ENCODE measurements at regions not wholly inside any gene's neighbourhood (a gene's known extent, or its start where the extent isn't known, plus 50 kb on each side); places are given as distances from the start of the nearest gene placed in this dataset.

DNA sequence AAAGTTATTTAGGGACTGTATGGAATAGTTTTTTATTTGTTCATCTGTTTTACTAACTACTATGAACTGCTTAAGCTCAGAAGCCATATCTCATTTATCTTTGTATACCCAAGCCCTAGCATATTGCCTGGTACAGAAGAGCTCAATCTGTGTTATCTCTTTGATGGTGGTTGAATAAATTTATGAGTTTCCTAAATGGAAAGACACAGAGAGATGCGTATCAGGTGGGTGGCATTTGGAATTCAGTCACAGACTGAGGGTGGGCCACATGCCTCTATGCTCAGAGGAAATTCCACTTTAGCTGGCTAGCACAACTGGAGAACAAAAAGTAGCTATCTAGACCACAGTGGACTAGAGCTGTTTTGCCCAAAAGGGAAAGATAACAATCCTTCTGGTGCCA lies 145.5 kb downstream of the SLC6A15 start:
- 54% methylated on average over 1 of the region's 1 CpG for WGBS
- DNase-seq (ENCODE audit: extremely low spot score), result no peak
- Histone ChIP-seq H3K36me3 (ENCODE audit: insufficient read depth) (no peaks in the 10 kb centered on the region), H3K27ac (ENCODE audit: low read depth) (no peak overlapping the region), H3K4me1 (ENCODE audit: insufficient read depth) (no peaks in the 10 kb centered on the region), H3K4me3 (ENCODE audit: low read depth, low read length) (no peak overlapping the region)

DNA sequence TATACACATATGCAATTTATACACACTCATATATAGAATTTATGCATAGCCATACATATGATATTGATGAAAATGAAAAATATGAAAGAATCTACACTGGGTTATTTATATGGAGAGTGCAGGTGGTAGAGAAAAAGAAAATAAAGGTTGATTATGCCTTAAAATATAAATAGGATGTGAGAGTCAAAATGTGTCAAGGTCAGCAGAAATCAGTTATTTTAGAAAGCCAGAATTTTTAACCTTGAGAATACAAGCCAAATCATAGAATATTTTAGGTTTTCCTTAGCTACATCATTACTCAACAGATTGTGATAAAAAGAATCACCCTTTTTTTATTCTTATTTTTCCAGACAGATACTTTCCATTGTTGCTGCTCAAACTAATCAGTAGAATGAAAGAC lies 146.2 kb downstream of the SLC6A15 start:
- no peak overlapping the region for H3K27ac ChIP-seq (ENCODE audit: low read depth)
- H3K4me3 ChIP-seq (ENCODE audit: low read depth, low read length), result no peak overlapping the region
- H3K4me1 ChIP-seq (ENCODE audit: insufficient read depth), result no peaks in the 10 kb centered on the region
- no peak for DNase-seq (ENCODE audit: extremely low spot score)
- no peaks in the 10 kb centered on the region for H3K36me3 ChIP-seq (ENCODE audit: insufficient read depth)

DNA sequence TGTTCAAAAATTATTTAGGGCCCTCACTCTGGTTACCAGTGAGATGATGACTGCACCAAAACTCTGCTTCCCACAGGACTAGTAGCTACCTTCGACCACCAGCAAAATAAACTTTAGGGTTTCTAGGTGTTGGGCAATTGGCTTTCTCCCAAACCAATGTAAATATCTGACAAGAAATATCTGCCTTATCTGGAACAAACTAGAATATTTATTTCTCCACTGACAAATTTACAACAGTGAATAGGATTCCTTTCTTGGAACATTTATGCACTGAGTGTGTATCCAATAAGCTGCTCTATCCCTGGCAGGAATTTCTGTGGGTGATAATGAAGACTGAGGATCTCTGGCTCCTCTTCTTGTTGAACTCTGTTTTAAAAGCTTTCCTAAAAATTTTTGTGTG lies 148.6 kb downstream of the SLC6A15 start:
- no peak overlapping the region for H3K4me3 ChIP-seq (ENCODE audit: low read depth, low read length)
- H3K27ac ChIP-seq (ENCODE audit: low read depth), result no peak overlapping the region
- 26% methylated on average over 1 of the region's 1 CpG for WGBS
- no peak for DNase-seq (ENCODE audit: extremely low spot score)
- H3K4me1 ChIP-seq (ENCODE audit: insufficient read depth), result no peaks in the 10 kb centered on the region
- no peaks in the 10 kb centered on the region for H3K36me3 ChIP-seq (ENCODE audit: insufficient read depth)

DNA sequence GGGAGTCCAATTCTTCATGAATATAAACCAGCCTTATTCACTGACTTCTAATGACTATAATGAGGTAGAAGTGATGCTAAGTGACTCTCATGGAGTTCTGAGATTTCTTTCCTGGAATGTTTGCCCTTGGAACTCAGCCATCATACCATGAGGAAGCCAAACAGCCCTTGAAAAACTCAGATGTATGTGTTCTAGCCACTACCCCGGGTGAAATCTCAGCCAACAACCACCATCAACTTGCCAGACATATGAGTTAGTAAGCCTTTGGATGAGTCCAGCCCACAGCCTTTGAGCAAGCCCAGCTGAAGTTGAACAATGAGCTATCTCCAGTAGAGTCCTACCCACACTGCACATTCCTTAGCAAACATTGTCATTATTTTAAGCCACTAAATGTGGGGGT lies 149.5 kb downstream of the SLC6A15 start:
- no peak overlapping the region for H3K27ac ChIP-seq (ENCODE audit: low read depth)
- H3K36me3 ChIP-seq (ENCODE audit: insufficient read depth), result no peaks in the 10 kb centered on the region
- 40% methylated on average over 1 of the region's 1 CpG for WGBS
- H3K4me1 ChIP-seq (ENCODE audit: insufficient read depth), result no peaks in the 10 kb centered on the region
- DNase-seq (ENCODE audit: extremely low spot score), result no peak
- H3K4me3 ChIP-seq (ENCODE audit: low read depth, low read length), result no peak overlapping the region

DNA sequence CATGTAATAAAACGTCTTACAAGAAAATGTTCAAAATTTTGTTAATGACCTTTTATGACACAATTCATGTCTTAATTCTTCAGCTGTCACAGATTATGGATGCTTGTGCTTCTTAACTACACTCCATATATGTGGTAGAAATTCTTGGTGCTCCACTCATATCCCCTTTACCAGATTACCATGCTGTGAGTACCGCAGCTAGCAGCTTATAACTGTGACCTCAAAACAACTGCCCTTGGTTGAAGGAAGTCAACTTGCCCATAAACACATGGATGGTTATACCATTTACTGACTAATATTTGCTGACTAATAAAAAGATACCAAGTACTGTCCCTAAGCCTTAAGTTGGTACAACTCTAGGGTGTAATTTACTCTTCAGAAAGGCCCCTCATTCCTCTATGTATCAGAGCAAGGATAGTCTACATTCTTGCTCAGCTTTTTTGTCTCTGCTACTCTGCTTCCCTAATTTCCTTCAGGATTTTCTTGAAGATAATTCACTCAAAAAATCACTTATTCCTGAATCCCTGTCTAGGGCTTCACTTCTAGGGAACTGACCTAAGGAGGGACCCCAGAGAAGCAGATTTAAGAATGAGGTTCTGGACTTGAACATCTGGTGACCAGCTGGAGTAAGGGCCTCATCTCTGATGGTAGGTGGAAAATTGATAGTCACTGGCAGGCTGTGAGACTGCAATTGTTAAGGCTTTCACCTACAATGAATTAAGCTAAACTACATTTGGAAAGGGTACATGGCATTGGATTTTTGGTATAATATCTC lies 152.3 kb downstream of the SLC6A15 start:
- WGBS, result 40% methylated on average over 2 of the region's 2 CpGs
- no peak for DNase-seq (ENCODE audit: extremely low spot score)
- Histone ChIP-seq H3K4me3 (ENCODE audit: low read depth, low read length) (no peak overlapping the region), H3K27ac (ENCODE audit: low read depth) (no peak overlapping the region), H3K36me3 (ENCODE audit: insufficient read depth) (no peaks in the 10 kb centered on the region), H3K4me1 (ENCODE audit: insufficient read depth) (no peaks in the 10 kb centered on the region)

DNA sequence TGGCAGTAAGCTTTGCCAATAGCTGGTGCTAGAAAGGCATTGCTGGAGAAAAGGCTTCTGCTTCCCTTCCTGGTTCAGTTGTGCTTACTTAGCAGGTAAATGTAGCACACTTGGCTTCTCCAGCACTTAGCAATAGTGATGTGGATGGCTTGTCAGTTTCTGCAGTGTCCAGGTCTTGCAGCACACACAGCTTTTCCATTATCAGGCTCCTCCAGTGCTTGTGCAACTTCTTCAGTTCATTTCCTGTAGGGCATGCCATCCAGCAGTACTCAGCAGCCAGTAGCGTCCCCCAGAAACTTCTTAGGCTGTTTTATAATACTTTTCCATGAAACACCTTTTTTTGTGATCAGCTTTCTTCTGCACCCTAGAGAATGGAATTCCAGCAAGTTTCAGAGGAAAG lies 154.6 kb downstream of the SLC6A15 start:
- H3K4me3 ChIP-seq (ENCODE audit: low read depth, low read length), result no peak overlapping the region
- H3K27ac ChIP-seq (ENCODE audit: low read depth), result no peak overlapping the region
- H3K36me3 ChIP-seq (ENCODE audit: insufficient read depth), result no peaks in the 10 kb centered on the region
- no peaks in the 10 kb centered on the region for H3K4me1 ChIP-seq (ENCODE audit: insufficient read depth)
- WGBS, result 64% methylated on average over 1 of the region's 1 CpG
- no peak for DNase-seq (ENCODE audit: extremely low spot score)

DNA sequence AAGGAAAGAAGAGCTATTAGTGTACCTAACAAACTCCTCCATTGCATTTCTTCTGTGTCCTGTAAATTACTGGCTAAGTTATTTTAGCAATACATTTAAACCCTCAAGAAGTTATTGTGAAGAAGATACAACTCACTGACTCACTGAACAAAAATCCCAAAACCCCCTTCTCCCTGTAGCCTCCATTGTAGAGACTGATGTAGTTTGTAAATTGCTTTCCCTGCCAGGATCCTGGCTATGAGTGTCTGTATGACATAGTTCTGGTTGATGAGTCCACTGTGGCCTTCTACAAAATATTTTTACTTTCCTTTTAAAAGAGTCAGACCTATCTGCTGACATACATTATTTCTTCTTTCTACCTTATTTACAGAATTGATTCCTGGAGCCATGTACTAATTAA lies 155.6 kb downstream of the SLC6A15 start:
- Histone ChIP-seq H3K36me3 (ENCODE audit: insufficient read depth) (no peaks in the 10 kb centered on the region), H3K4me3 (ENCODE audit: low read depth, low read length) (no peak overlapping the region), H3K4me1 (ENCODE audit: insufficient read depth) (no peaks in the 10 kb centered on the region), H3K27ac (ENCODE audit: low read depth) (no peak overlapping the region)
- no peak for DNase-seq (ENCODE audit: extremely low spot score)

DNA sequence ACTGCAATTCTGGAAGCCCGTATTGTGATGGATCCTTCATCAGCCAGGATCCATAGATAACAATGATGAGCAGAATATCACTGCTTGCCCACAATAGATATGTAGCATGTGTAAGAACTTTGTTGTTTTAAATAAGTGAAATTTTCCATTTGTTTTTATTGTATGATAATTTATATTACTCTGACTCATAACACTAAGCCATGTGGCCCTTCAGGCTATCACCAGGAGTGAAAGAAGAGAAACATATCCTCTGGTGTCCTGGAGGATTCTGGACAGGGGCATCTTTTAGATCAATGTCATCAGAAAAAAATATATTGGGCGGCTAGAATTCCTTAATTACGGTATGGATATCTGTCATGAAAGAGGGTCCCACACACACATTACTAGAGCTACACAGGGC lies 167.5 kb downstream of the SLC6A15 start:
- H3K4me3 ChIP-seq (ENCODE audit: low read depth, low read length), result no peak overlapping the region
- 77% methylated on average over 3 of the region's 3 CpGs for WGBS
- no peaks in the 10 kb centered on the region for H3K4me1 ChIP-seq (ENCODE audit: insufficient read depth)
- H3K27ac ChIP-seq (ENCODE audit: low read depth), result no peak overlapping the region
- no peaks in the 10 kb centered on the region for H3K36me3 ChIP-seq (ENCODE audit: insufficient read depth)
- no peak for DNase-seq (ENCODE audit: extremely low spot score)

DNA sequence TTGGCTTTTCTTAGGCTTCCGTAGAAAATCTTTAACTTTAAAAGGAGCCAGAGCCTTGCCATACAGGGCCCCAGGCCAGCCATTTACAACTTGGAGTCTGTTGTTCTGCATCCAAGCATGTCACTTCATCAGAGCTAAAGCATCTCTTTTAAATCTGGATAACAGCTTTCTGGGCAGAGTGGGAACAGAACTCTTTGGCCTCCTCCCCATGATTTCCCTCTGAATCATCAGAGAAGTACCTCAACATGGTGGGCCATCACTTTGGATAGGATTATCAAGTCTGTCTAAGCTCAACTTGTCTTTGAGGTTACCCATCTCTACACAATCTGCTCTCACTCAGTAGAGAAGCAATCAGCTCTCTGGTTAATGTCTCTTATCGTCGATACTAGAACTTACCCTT lies 170.9 kb downstream of the SLC6A15 start:
- Histone ChIP-seq H3K4me1 (ENCODE audit: insufficient read depth) (no peaks in the 10 kb centered on the region), H3K4me3 (ENCODE audit: low read depth, low read length) (no peak overlapping the region), H3K36me3 (ENCODE audit: insufficient read depth) (no peaks in the 10 kb centered on the region), H3K27ac (ENCODE audit: low read depth) (no peak overlapping the region)
- DNase-seq (ENCODE audit: extremely low spot score), result no peak
- 38% methylated on average over 3 of the region's 3 CpGs for WGBS

DNA sequence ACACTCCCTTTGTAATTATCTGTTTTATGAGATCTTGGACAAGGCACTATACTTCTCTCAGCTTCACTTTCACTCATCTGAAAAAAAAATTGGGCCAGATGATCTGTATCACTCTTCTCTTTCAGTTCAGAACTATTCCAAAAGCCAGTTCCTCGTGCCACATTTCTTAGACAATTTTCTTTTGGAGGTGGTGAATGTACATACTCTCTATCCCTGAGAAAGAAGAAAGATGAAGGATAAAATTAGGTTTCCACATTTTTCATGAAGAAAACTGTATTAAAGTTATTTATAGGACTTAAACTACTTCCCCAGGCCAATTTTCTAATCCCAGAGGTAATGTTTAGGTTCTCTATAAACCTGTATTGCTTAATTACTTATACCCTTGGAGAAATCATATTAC lies 171.6 kb downstream of the SLC6A15 start:
- Histone ChIP-seq H3K36me3 (ENCODE audit: insufficient read depth) (no peaks in the 10 kb centered on the region), H3K4me1 (ENCODE audit: insufficient read depth) (no peaks in the 10 kb centered on the region), H3K27ac (ENCODE audit: low read depth) (no peak overlapping the region), H3K4me3 (ENCODE audit: low read depth, low read length) (no peak overlapping the region)
- DNase-seq (ENCODE audit: extremely low spot score), result no peak
- 41% methylated on average over 1 of the region's 1 CpG for WGBS

DNA sequence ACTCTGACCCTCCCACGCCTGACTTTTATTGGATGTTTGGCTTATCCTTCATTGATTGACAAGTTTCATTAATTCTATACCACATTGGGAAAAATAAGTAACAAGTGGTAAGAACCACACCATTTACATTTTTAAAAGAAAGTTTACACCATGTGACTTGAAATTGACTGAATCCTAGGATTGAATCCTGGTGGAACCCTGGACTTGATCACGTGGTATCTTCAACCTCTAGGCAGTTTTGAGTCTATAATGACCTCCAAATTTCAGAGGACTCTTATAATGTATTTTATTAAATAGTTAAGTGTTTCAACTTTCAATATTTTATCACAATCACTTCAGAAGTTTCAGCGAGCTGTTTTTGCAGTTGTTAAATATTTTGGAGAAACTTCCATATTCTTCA lies 172.0 kb downstream of the SLC6A15 start:
- DNase-seq (ENCODE audit: extremely low spot score), result no peak
- Histone ChIP-seq H3K36me3 (ENCODE audit: insufficient read depth) (no peaks in the 10 kb centered on the region), H3K4me1 (ENCODE audit: insufficient read depth) (no peaks in the 10 kb centered on the region), H3K27ac (ENCODE audit: low read depth) (no peak overlapping the region), H3K4me3 (ENCODE audit: low read depth, low read length) (no peak overlapping the region)
- 82% methylated on average over 3 of the region's 3 CpGs for WGBS

DNA sequence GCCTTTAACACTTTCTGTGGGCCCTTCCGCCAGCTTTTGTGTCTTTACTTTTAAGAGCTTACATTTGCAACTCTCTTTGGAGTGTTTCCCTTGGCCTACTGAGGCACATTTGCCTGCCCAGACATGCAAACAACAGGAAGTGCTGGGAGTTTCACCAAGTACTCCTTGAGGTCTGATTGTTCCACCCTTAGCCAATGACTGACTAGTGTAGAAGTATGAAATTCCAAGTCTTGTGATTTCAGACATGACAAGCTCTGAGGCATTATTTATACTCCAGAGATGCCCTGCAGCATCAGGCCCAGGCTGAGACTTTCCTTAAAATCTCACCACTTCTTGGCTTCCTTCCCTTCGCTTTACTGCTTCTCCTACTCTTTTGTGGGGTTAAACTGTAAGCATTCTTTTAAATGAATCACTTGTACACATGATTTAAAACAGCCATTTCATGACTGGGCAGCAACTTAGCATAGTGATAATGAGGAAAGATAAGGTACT lies 174.1 kb downstream of the SLC6A15 start:
- no peak overlapping the region for H3K27ac ChIP-seq (ENCODE audit: low read depth)
- H3K4me1 ChIP-seq (ENCODE audit: insufficient read depth), result no peaks in the 10 kb centered on the region
- no peak overlapping the region for H3K4me3 ChIP-seq (ENCODE audit: low read depth, low read length)
- no peaks in the 10 kb centered on the region for H3K36me3 ChIP-seq (ENCODE audit: insufficient read depth)
- WGBS, result 64% methylated on average over 2 of the region's 2 CpGs
- DNase-seq (ENCODE audit: extremely low spot score), result no peak

DNA sequence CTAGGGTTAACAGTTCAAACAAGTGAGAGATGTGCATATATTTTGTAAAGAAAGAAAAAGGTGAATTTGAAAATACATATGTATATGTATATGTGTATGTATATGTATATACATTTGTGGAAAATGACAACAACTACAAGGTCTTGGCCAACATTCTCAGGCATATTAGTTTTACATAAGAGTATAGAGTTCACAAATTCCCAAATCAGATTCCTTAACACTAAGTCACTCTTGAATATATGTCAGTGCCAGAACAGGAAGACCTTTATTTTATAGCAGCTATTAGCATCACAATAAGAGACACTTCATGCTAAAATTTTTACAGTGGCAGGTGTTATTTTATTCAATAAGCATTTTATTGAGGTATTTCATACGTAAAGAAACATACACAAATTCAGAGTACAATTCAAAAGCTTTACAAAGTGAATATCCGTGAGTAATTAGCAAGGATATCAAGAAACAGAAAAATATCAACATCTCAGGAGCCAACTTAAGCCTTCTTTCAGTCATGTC lies 179.7 kb downstream of the SLC6A15 start:
- WGBS, result 86% methylated on average over 2 of the region's 2 CpGs

DNA sequence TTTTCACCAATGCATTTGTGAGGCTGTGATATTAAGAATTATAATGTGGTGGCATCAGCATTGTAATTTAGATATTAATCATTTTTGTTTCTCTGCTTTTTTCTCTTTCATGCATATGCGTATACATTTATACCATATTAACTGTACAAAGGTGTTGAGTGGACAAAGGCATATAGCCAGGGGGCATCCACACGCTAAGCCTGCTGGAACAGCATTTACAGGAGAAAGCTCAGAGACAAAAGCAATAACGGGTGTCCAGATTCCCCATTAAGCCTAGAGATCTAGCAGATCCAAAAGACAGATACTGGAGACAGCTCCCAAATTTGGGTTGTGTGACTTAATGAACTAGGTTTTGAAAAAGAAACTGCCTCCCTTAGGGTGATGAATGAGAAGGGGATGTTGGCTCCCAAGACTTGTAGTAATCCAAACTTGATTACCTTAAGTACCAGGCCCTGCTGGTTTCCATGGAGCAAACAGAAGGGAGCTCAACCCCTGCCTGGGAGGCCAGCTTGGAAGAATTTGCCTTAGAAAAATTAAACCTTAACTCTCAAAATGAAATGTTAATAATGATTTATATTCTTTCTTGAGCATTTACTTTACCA lies 181.9 kb downstream of the SLC6A15 start:
- no peak overlapping the region for H3K27ac ChIP-seq (ENCODE audit: low read depth)

More for the DNA sequence above, 179.7 kb downstream of the SLC6A15 start:
- Histone ChIP-seq H3K4me3 (ENCODE audit: low read depth, low read length) (no peak overlapping the region), H3K4me1 (ENCODE audit: insufficient read depth) (no peaks in the 10 kb centered on the region), H3K27ac (ENCODE audit: low read depth) (no peak overlapping the region), H3K36me3 (ENCODE audit: insufficient read depth) (no peaks in the 10 kb centered on the region)
- DNase-seq (ENCODE audit: extremely low spot score), result no peak

More for the DNA sequence above, 181.9 kb downstream of the SLC6A15 start:
- Histone ChIP-seq H3K4me3 (ENCODE audit: low read depth, low read length) (no peak overlapping the region), H3K4me1 (ENCODE audit: insufficient read depth) (no peaks in the 10 kb centered on the region), H3K36me3 (ENCODE audit: insufficient read depth) (no peaks in the 10 kb centered on the region)
- 45% methylated on average over 3 of the region's 3 CpGs for WGBS
- no peak for DNase-seq (ENCODE audit: extremely low spot score)
